ENCODE measurements at regions not wholly inside any gene's neighbourhood (a gene's known extent, or its start where the extent isn't known, plus 50 kb on each side); places are given as distances from the start of the nearest gene placed in this dataset.

DNA sequence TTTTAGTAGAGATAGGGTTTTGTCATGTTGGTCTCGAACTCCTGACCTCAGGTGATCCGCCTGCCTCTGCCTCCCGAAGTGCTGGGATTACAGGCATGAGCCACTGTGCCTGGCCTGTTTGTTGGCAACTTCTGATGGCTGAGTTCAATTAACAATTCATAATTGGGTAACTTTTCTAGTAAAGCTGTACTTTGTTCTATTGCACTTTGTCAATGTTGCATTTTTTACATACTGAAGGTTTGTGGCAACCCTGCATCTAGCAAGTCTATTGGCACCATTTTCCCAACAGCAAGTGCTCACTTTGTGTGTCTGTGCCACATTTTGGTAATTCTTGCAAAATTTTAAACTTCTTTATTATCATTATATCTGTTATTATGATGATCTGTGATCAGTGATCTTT is 64.5 kb upstream of the USP24 start:
- no peak for TF ChIP-seq POLR2A (IDR thresholded peaks at IDR 0.05)
- TF ChIP-seq, protein P1, sequence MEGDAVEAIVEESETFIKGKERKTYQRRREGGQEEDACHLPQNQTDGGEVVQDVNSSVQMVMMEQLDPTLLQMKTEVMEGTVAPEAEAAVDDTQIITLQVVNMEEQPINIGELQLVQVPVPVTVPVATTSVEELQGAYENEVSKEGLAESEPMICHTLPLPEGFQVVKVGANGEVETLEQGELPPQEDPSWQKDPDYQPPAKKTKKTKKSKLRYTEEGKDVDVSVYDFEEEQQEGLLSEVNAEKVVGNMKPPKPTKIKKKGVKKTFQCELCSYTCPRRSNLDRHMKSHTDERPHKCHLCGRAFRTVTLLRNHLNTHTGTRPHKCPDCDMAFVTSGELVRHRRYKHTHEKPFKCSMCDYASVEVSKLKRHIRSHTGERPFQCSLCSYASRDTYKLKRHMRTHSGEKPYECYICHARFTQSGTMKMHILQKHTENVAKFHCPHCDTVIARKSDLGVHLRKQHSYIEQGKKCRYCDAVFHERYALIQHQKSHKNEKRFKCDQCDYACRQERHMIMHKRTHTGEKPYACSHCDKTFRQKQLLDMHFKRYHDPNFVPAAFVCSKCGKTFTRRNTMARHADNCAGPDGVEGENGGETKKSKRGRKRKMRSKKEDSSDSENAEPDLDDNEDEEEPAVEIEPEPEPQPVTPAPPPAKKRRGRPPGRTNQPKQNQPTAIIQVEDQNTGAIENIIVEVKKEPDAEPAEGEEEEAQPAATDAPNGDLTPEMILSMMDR (IDR thresholded peaks at IDR 0.05), result no peak
